HepG2 (cell line): ENCODE measurements at regions not wholly inside any gene's neighbourhood (a gene's known extent, or its start where the extent isn't known, plus 50 kb on each side); places are given as distances from the start of the nearest gene placed in this dataset.

ENCODE experiments used
- CBX5 ChIP-seq: sonication (generic); formaldehyde crosslinking; IDR thresholded peaks from 2 replicates; pipeline ENCODE4 v1.4.0; 2020; ENCODE audit warnings: missing genetic modification reagents, borderline replicate concordance
- EP300 ChIP-seq, 3 experiments: sonication (generic) in 1 of 3; formaldehyde crosslinking in 1 of 3; IDR thresholded peaks; 2 replicates each; pipeline versions ENCODE4 v1.5.1 to v1.6.1; 2011 to 2020; ENCODE audit warnings: low read depth in 2 of 3, low read length in 2 of 3, borderline replicate concordance in 1 of 3, improper control_type of control experiment in 1 of 3, mild to moderate bottlenecking in 1 of 3, missing genetic modification reagents in 1 of 3, moderate library complexity in 1 of 3
- ETV5 ChIP-seq: IDR thresholded peaks from 2 replicates; pipeline ENCODE4 v1.6.1; 2018; ENCODE audit warnings: missing biosample characterization, missing genetic modification reagents, inconsistent platforms, borderline replicate concordance
- FOSL1 ChIP-seq: sonication (generic); formaldehyde crosslinking; IDR thresholded peaks from 2 replicates; pipeline ENCODE4 v1.9.0; 2021; ENCODE audit warnings: missing genetic modification reagents, borderline replicate concordance
- POLR2A ChIP-seq, 2 experiments: IDR thresholded peaks; 2 replicates each; pipeline ENCODE4 v1.6.1; 2011; ENCODE audit warnings: low read depth in 2 of 2, low read length in 2 of 2, mild to moderate bottlenecking in 1 of 2, moderate library complexity in 1 of 2; ENCODE audit not compliant: insufficient read depth in 1 of 2
- SP1 ChIP-seq, 2 experiments: fragments of 450-650 bp in 1 of 2; sonication (generic) in 1 of 2; formaldehyde crosslinking in 1 of 2; IDR thresholded peaks; 2 replicates each; pipeline versions ENCODE4 v1.4.0 to v1.6.1; 2016 to 2020; ENCODE audit warnings: missing genetic modification reagents in 1 of 2
- ZNF232 ChIP-seq: sonication (generic); formaldehyde crosslinking; IDR thresholded peaks from 2 replicates; pipeline ENCODE4 v1.4.0; 2020; ENCODE audit warnings: missing genetic modification reagents, borderline replicate concordance
- ZNF274 ChIP-seq: sonication (generic); formaldehyde crosslinking; IDR thresholded peaks from 2 replicates; pipeline ENCODE4 v1.5.1; 2020; ENCODE audit warnings: mild to moderate bottlenecking, missing genetic modification reagents
- TF ChIP-seq, protein P1 (sequence below): sonication (generic); formaldehyde crosslinking; IDR thresholded peaks from 2 replicates; pipeline ENCODE4 v1.4.0; 2020; ENCODE audit warnings: missing genetic modification reagents
- TF ChIP-seq, protein P2 (sequence below): sonication (generic); formaldehyde crosslinking; IDR thresholded peaks from 2 replicates; pipeline ENCODE4 v1.5.0; 2020; ENCODE audit warnings: mild to moderate bottlenecking, missing genetic modification reagents, moderate library complexity

DNA sequence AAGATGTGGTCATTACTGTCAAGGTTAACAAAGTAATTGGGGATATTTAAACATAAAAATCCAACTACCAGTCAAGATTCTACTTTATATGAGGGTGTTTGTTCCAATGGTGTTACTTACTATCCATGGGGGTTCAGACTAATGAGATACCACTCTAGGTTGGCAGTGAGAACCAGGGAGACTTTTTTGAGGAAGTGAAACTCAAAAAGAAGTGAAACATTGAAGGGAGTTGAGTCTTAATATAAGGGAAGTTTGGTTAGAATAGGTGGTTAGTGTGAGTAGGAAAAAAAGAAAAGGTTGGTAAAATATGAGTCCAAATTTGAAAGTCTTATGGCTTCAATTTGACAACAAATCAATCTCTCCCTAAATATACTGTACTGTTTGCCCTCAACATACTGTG, 123.6 kb upstream of the ANK3 start:
- TF ChIP-seq CBX5 (CRISPR knock-in tag) (no peak), ZNF274 (CRISPR knock-in tag) (no peak), FOSL1 (CRISPR knock-in tag) (no peak), EP300 (IDR thresholded peaks at IDR 0.05; ENCODE audit: low read depth in 2 of 2, low read length in 2 of 2) (no peak), EP300 (CRISPR knock-in tag; IDR thresholded peaks at IDR 0.05; ENCODE audit: borderline replicate concordance) (no peak), ETV5 (CRISPR knock-in tag) (no peak), ZNF232 (CRISPR knock-in tag) (no peak), SP1 (IDR thresholded peaks at IDR 0.05) (no peak), SP1 (CRISPR knock-in tag; IDR thresholded peaks at IDR 0.05) (no peak), POLR2A (IDR thresholded peaks at IDR 0.05; ENCODE audit: insufficient read depth in 1 of 2, low read depth in 2 of 2, low read length in 2 of 2) (no peak)
- TF ChIP-seq, protein P1, sequence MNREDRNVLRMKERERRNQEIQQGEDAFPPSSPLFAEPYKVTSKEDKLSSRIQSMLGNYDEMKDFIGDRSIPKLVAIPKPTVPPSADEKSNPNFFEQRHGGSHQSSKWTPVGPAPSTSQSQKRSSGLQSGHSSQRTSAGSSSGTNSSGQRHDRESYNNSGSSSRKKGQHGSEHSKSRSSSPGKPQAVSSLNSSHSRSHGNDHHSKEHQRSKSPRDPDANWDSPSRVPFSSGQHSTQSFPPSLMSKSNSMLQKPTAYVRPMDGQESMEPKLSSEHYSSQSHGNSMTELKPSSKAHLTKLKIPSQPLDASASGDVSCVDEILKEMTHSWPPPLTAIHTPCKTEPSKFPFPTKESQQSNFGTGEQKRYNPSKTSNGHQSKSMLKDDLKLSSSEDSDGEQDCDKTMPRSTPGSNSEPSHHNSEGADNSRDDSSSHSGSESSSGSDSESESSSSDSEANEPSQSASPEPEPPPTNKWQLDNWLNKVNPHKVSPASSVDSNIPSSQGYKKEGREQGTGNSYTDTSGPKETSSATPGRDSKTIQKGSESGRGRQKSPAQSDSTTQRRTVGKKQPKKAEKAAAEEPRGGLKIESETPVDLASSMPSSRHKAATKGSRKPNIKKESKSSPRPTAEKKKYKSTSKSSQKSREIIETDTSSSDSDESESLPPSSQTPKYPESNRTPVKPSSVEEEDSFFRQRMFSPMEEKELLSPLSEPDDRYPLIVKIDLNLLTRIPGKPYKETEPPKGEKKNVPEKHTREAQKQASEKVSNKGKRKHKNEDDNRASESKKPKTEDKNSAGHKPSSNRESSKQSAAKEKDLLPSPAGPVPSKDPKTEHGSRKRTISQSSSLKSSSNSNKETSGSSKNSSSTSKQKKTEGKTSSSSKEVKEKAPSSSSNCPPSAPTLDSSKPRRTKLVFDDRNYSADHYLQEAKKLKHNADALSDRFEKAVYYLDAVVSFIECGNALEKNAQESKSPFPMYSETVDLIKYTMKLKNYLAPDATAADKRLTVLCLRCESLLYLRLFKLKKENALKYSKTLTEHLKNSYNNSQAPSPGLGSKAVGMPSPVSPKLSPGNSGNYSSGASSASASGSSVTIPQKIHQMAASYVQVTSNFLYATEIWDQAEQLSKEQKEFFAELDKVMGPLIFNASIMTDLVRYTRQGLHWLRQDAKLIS (CRISPR knock-in tag), result no peak
- TF ChIP-seq, protein P2, sequence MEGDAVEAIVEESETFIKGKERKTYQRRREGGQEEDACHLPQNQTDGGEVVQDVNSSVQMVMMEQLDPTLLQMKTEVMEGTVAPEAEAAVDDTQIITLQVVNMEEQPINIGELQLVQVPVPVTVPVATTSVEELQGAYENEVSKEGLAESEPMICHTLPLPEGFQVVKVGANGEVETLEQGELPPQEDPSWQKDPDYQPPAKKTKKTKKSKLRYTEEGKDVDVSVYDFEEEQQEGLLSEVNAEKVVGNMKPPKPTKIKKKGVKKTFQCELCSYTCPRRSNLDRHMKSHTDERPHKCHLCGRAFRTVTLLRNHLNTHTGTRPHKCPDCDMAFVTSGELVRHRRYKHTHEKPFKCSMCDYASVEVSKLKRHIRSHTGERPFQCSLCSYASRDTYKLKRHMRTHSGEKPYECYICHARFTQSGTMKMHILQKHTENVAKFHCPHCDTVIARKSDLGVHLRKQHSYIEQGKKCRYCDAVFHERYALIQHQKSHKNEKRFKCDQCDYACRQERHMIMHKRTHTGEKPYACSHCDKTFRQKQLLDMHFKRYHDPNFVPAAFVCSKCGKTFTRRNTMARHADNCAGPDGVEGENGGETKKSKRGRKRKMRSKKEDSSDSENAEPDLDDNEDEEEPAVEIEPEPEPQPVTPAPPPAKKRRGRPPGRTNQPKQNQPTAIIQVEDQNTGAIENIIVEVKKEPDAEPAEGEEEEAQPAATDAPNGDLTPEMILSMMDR (CRISPR knock-in tag), result no peak
